Endothelial cell of umbilical vein (primary cell): ENCODE measurements at regions not wholly inside any gene's neighbourhood (a gene's known extent, or its start where the extent isn't known, plus 50 kb on each side); places are given as distances from the start of the nearest gene placed in this dataset.

Experiments used
- BruUV-seq: library from RNA; stranded (reverse); fragments of 400-500 nt; replicated peaks from 2 replicates; lab custom pipeline; 2021; lab: Mats Ljungman, UMichigan
- CTCF ChIA-PET: fragments of 300-600, 350-600 bp; sonication (Branson Sonifier 250); formaldehyde crosslinking; loops from one replicate; lab custom pipeline; 2021; ENCODE audit warnings: antibody characterized with exemption, inconsistent platforms; lab: Charles Lee
- POLR2A ChIA-PET: fragments of 300-600, 350-600 bp; sonication (Branson Sonifier 250); formaldehyde crosslinking; loops from one replicate; lab custom pipeline; 2021; ENCODE audit warnings: antibody characterized with exemption, inconsistent platforms; lab: Charles Lee
- DNase-seq: peaks from one replicate; pipeline ENCODE4 v3.0.0-alpha.2; 2011; ENCODE audit warnings: low read depth, low spot score
- FAIRE-seq: peaks from 2 replicates; lab custom pipeline; 2011; peaks lifted over from hg19 to GRCh38; lab: Jason Lieb, UNC
- H2AFZ ChIP-seq: 2 replicates; pipeline ENCODE4 v1.6.0; 2012; ENCODE audit warnings: low read depth, low read length, control low read depth, inconsistent platforms
- H3K27ac ChIP-seq: 2 replicates; pipeline ENCODE4 v1.5.1; 2011; ENCODE audit warnings: low read depth, mild to moderate bottlenecking, control low read depth, low read length, moderate library complexity; ENCODE audit not compliant: insufficient read depth
- H3K27me3 ChIP-seq, 2 experiments: 2 replicates each; pipeline versions ENCODE4 v1.6.0 to v1.6.1; 2011; ENCODE audit warnings: low read length in 2 of 2, mixed read lengths in 1 of 2; ENCODE audit not compliant: control insufficient read depth in 2 of 2, insufficient read depth in 2 of 2
- H3K36me3 ChIP-seq, 2 experiments: 2 replicates in 1 of 2; 3 replicates in 1 of 2; pipeline ENCODE4 v1.5.1; 2011; ENCODE audit warnings: low read length in 2 of 2, mild to moderate bottlenecking in 1 of 2, moderate library complexity in 1 of 2; ENCODE audit not compliant: control insufficient read depth in 2 of 2, insufficient read depth in 2 of 2; ENCODE audit errors: extremely low read depth in 1 of 2
- H3K4me1 ChIP-seq: 3 replicates; pipeline ENCODE4 v1.5.1; 2011; ENCODE audit warnings: mild to moderate bottlenecking, low read length; ENCODE audit not compliant: control insufficient read depth, insufficient read depth; ENCODE audit errors: extremely low read depth
- H3K4me2 ChIP-seq: 2 replicates; pipeline ENCODE4 v1.6.1; 2011; ENCODE audit warnings: low read length, control low read depth, mixed read lengths; ENCODE audit not compliant: insufficient read depth
- H3K4me3 ChIP-seq, 3 experiments: fragments of 200-600 bp in 1 of 3; sonication (generic), shearing (Covaris generic) in 1 of 3; replicated peaks in 1 of 3; 2 replicates each; pipeline ENCODE4 v1.5.1; 2011 to 2016; ENCODE audit warnings: control low read depth in 3 of 3, low read length in 3 of 3, mild to moderate bottlenecking in 2 of 3, inconsistent platforms in 1 of 3, low read depth in 1 of 3, moderate library complexity in 1 of 3; ENCODE audit not compliant: insufficient read depth in 1 of 3
- H3K79me2 ChIP-seq: 2 replicates; pipeline ENCODE4 v1.6.0; 2012; ENCODE audit warnings: low read length, inconsistent platforms; ENCODE audit not compliant: control insufficient read depth, insufficient read depth
- H3K9ac ChIP-seq: replicated peaks from 2 replicates; pipeline ENCODE3; 2011; ENCODE audit warnings: low read length, control low read depth; ENCODE audit not compliant: insufficient read depth; ENCODE audit errors: extremely low read depth
- H3K9me1 ChIP-seq: replicated peaks from 3 replicates; pipeline ENCODE4 v1.6.0; 2011; ENCODE audit warnings: mild to moderate bottlenecking, low read length; ENCODE audit not compliant: control insufficient read depth, insufficient read depth; ENCODE audit errors: extremely low read depth
- H3K9me3 ChIP-seq: replicated peaks from 2 replicates; pipeline ENCODE4 v1.5.1; 2012; ENCODE audit warnings: low read length, inconsistent platforms; ENCODE audit not compliant: control insufficient read depth, insufficient read depth
- H4K20me1 ChIP-seq: replicated peaks from 2 replicates; pipeline ENCODE3; 2011; ENCODE audit warnings: mild to moderate bottlenecking, low read length; ENCODE audit not compliant: control insufficient read depth, insufficient read depth; ENCODE audit errors: extremely low read depth
- EZH2 ChIP-seq: IDR thresholded peaks from 2 replicates; pipeline ENCODE4 v1.6.1; 2012; ENCODE audit warnings: borderline replicate concordance, low read depth, mild to moderate bottlenecking, moderate library complexity, low read length, inconsistent platforms; ENCODE audit not compliant: severe bottlenecking
- FOS ChIP-seq: IDR thresholded peaks from 2 replicates; pipeline ENCODE4 v1.6.1; 2011; ENCODE audit warnings: mild to moderate bottlenecking, low read length, moderate library complexity, borderline replicate concordance; ENCODE audit not compliant: insufficient read depth
- GATA2 ChIP-seq: IDR thresholded peaks from 2 replicates; pipeline ENCODE4 v1.7.0; 2011; ENCODE audit warnings: low read depth, mild to moderate bottlenecking, moderate library complexity, mixed read lengths, low read length; ENCODE audit not compliant: insufficient read length, insufficient read depth
- JUN ChIP-seq: IDR thresholded peaks from 2 replicates; pipeline ENCODE4 v1.6.1; 2011; ENCODE audit warnings: borderline replicate concordance, low read depth; ENCODE audit not compliant: insufficient read length, insufficient read depth
- MAX ChIP-seq: IDR thresholded peaks from 2 replicates; pipeline ENCODE4 v1.6.1; 2011; ENCODE audit not compliant: insufficient read depth, insufficient read length
- MYC ChIP-seq: IDR thresholded peaks from one replicate; pipeline ENCODE4 v1.6.1; 2011; ENCODE audit warnings: mild to moderate bottlenecking, low read depth, low read length
- POLR2A ChIP-seq: IDR thresholded peaks from 2 replicates; pipeline ENCODE4 v1.6.1; 2012; ENCODE audit warnings: low read depth, mild to moderate bottlenecking, control low read depth, low read length
- POLR2AphosphoS5 ChIP-seq: IDR thresholded peaks from 2 replicates; pipeline ENCODE4 v1.6.1; 2012; ENCODE audit warnings: low read depth, mild to moderate bottlenecking, control low read depth, low read length, moderate library complexity; ENCODE audit not compliant: insufficient read depth
- dilution Hi-C: fragments of 300-500 bp; cut with MboI; formaldehyde crosslinking; loops from one replicate; pipeline ENCODE4 v1.15.0; 2019; ENCODE audit warnings: low sequenced_read_pairs; ENCODE audit not compliant: extremely low pct_ligation_motif_present
- intact Hi-C: fragments of 100-400 bp; cut with micrococcal nuclease; formaldehyde crosslinking; loops from one replicate; pipeline ENCODE4 v1.10.0; 2022
- TF ChIP-seq, protein P1 (sequence below), 2 donors: IDR thresholded peaks; 1 replicate in 1 of 2; 2 replicates in 1 of 2; pipeline ENCODE4 v1.5.1; 2011; ENCODE audit warnings: low read length in 2 of 2, mild to moderate bottlenecking in 2 of 2, moderate library complexity in 2 of 2, control low read depth in 1 of 2, inconsistent platforms in 1 of 2, low read depth in 1 of 2; ENCODE audit not compliant: insufficient read depth in 1 of 2; ENCODE audit errors: extremely low read depth in 1 of 2

- H3K27me3 ChIP-seq = no peaks in the 10 kb centered on the region
- no peak overlapping the region for H3K9ac ChIP-seq
- dilution Hi-C loops (no loop called here), intact Hi-C loops (no loop called here)
- no peaks in the 10 kb centered on the region for H3K9me3 ChIP-seq
- H3K4me2 ChIP-seq = no peak overlapping the region
- CTCF ChIA-PET = no interaction called here
- H3K79me2 ChIP-seq = no peaks in the 10 kb centered on the region
- no peaks in the 10 kb centered on the region for H4K20me1 ChIP-seq
- no TSS peak for BruUV-seq
- H2AFZ ChIP-seq = no peak overlapping the region
- no peak for TF ChIP-seq FOS
- TF ChIP-seq, protein P1, sequence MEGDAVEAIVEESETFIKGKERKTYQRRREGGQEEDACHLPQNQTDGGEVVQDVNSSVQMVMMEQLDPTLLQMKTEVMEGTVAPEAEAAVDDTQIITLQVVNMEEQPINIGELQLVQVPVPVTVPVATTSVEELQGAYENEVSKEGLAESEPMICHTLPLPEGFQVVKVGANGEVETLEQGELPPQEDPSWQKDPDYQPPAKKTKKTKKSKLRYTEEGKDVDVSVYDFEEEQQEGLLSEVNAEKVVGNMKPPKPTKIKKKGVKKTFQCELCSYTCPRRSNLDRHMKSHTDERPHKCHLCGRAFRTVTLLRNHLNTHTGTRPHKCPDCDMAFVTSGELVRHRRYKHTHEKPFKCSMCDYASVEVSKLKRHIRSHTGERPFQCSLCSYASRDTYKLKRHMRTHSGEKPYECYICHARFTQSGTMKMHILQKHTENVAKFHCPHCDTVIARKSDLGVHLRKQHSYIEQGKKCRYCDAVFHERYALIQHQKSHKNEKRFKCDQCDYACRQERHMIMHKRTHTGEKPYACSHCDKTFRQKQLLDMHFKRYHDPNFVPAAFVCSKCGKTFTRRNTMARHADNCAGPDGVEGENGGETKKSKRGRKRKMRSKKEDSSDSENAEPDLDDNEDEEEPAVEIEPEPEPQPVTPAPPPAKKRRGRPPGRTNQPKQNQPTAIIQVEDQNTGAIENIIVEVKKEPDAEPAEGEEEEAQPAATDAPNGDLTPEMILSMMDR (IDR thresholded peaks at IDR 0.05; ENCODE audit: extremely low read depth in 1 of 2, insufficient read depth in 1 of 2, low read depth in 1 of 2, low read length in 2 of 2) = no peak
- TF ChIP-seq MAX = no peak
- TF ChIP-seq EZH2 = no peak
- no peak for TF ChIP-seq POLR2A
- TF ChIP-seq GATA2 = no peak
- no peak for TF ChIP-seq MYC
- TF ChIP-seq JUN = no peak
- no peak for TF ChIP-seq POLR2AphosphoS5
- no peak for FAIRE-seq
- POLR2A ChIA-PET = no interaction called here
- H3K9me1 ChIP-seq = no peaks in the 10 kb centered on the region
- no peak for DNase-seq
- H3K36me3 ChIP-seq = no peaks in the 10 kb centered on the region
- H3K4me3 ChIP-seq = no peak overlapping the region
- peaks cover 3% of the 10 kb centered on the region for H3K4me1 ChIP-seq
- no peak overlapping the region for H3K27ac ChIP-seq
Measured at GRCh38 chr2:144886862-144887261, 366.9 kb upstream of the ZEB2 start.
